Mesodermal cell (in vitro differentiated cells): ENCODE measurements at regions not wholly inside any gene's neighbourhood (a gene's known extent, or its start where the extent isn't known, plus 50 kb on each side); places are given as distances from the start of the nearest gene placed in this dataset.

ENCODE experiments used
- H3K27ac ChIP-seq: 2 replicates; pipeline ENCODE4 v1.7.0; 2013; ENCODE audit warnings: mild to moderate bottlenecking, low read depth, low read length, moderate library complexity; ENCODE audit not compliant: severe bottlenecking
- H3K36me3 ChIP-seq: 2 replicates; pipeline ENCODE4 v1.7.1; 2013; ENCODE audit warnings: mild to moderate bottlenecking, low read length, moderate library complexity; ENCODE audit not compliant: control insufficient read depth, insufficient read depth
- H3K4me1 ChIP-seq: one replicate; pipeline ENCODE4 v1.7.1; 2013; ENCODE audit warnings: mild to moderate bottlenecking, low read length; ENCODE audit not compliant: insufficient read depth, control insufficient read depth, poor library complexity, severe bottlenecking
- H3K4me3 ChIP-seq: 2 replicates; pipeline ENCODE4 v1.7.0; 2013; ENCODE audit warnings: low read length, control low read depth, mild to moderate bottlenecking; ENCODE audit not compliant: insufficient read depth, poor library complexity, severe bottlenecking; ENCODE audit errors: extremely low read depth
- H3K9me3 ChIP-seq: 2 replicates; pipeline ENCODE4 v1.7.1; 2013; ENCODE audit warnings: mild to moderate bottlenecking, low read length, moderate library complexity; ENCODE audit not compliant: control insufficient read depth
- WGBS, 2 experiments: methylation state at CpG; one replicate each; pipeline ENCODE4 v1.1.5; 2013; ENCODE audit warnings: missing lambda C conversion rate in 2 of 2; ENCODE audit not compliant: insufficient coverage in 2 of 2; 5-methylcytosine and 5-hydroxymethylcytosine counted together

GRCh38 chr16:86455116-86455515 is 55.2 kb upstream of the FOXF1 start:
- 97 to 100% methylated on average over 5 to 10 of the region's 10 CpGs for WGBS, 2 experiments
- no peak overlapping the region for H3K27ac ChIP-seq
- H3K4me1 ChIP-seq = peaks cover 4% of the 10 kb centered on the region
- H3K4me3 ChIP-seq = no peak overlapping the region
- no peaks in the 10 kb centered on the region for H3K36me3 ChIP-seq
- H3K9me3 ChIP-seq = no peaks in the 10 kb centered on the region

DNA sequence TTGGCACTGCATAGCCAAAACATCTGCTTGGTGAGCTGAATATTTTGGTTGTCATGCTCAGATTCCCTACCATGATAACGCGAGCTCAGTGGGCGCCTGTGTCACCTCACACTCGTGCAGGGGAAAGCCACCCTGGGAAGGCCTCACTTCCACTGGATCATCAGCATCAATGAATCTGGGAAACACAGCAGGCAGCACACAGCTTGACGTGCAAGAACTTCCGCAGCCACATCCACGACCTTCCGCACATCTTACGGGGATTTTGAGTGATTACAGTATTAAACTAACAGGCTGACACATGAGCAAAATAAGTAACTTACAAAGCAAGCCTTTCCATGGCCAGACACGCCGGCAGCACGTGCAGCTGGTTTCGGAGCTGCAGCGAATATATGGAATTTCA is 54.7 kb upstream of the FOXF1 start:
- no peaks in the 10 kb centered on the region for H3K36me3 ChIP-seq
- H3K4me3 ChIP-seq = no peak overlapping the region
- H3K4me1 ChIP-seq = peaks cover 4% of the 10 kb centered on the region
- H3K9me3 ChIP-seq = no peaks in the 10 kb centered on the region
- no peak overlapping the region for H3K27ac ChIP-seq
- WGBS, 2 experiments = 94 to 95% methylated on average over 10 to 13 of the region's 14 CpGs

DNA sequence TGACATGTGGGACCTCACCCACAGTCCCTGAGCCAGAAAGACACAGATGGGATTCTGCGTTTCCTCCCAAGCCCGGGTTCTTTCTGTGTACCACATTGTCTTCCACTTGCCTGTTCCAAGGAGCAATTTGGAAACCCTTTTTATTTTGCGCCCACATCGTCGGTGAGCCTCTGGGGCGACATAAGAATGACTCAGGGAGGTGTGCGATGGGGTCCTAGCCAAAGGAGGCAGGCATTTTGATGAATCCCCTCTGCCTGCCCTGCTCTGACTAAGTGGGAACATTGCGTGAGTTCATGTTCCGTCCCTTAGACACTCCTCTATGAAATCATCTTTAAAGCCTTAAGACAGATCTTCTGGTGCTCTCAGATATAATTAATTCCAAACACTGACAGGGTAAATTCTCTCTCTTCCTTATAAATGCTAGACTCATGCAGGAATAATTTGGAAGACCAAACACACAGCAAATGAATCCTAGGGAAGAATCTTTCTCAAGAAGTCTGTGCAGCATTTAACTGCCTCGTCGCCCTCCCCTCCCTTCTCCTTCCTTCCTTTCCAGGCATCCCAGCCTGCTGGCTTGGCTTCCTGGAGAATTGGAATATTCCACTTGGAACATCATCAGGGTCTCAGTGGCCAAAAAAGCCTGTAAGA is 52.7 kb upstream of the FOXF1 start:
- no peaks in the 10 kb centered on the region for H3K9me3 ChIP-seq
- no peak overlapping the region for H3K27ac ChIP-seq
- no peak overlapping the region for H3K4me3 ChIP-seq
- WGBS, 2 experiments = 84 to 85% methylated on average over 11 of the region's 11 CpGs
- no peaks in the 10 kb centered on the region for H3K36me3 ChIP-seq
- peaks cover 4% of the 10 kb centered on the region for H3K4me1 ChIP-seq

DNA sequence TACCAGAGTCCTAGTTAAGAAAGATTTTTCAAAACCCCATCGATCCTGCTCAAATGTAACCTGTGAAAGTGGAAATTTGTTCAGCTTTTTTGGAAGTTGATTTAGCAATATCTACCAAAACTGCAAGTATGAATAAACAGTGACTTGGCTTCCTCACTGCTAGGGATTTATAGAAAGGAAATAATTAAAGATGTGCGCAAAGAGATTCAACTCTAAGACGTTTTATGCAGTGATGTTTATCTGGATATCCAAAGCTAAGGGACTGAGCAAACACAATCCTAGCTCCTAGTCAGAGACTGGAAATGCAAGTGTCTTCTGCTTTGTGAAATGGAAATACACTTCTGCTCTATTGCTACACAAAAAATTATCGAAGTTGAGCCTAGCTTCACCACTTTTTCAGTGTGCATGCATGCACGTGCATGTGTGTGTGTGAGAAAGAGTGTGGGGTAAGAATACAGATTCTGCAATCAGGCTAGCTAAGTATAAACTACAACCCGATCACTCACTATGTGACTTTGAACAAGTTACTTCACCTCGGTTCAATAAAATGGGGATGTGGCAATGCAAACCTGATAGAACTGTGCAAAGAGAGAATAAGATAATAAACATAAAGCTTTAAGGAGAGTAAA is 52.1 kb upstream of the FOXF1 start:
- no peak overlapping the region for H3K4me3 ChIP-seq
- H3K4me1 ChIP-seq = peaks cover 4% of the 10 kb centered on the region

DNA sequence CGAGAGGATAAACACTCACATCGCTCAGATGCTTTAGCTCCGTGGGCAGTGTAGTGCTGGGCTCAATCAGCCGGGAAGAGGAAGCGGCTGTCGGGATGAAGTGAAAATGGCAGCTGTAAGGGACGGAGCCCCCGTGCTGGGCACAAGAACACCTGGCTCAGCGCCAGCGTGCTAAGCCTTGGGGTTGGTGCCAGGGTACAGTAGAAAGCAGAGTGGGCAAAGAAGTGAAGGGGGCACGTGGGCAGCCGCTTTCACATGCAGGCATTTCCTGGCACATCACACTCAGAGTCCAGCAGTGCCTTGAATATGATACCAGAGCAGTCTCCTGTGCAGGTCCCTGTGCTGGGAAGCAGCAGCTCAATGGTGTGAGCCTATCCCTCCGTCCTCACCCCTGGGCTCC is 51.1 kb upstream of the FOXF1 start:
- Histone ChIP-seq H3K4me3 (no peak overlapping the region), H3K27ac (no peak overlapping the region), H3K9me3 (no peaks in the 10 kb centered on the region), H3K4me1 (peaks cover 4% of the 10 kb centered on the region), H3K36me3 (no peaks in the 10 kb centered on the region)
- WGBS, 2 experiments = 90 to 95% methylated on average over 12 to 13 of the region's 13 CpGs

More for the DNA sequence above, 52.1 kb upstream of the FOXF1 start:
- 70 to 89% methylated on average over 2 to 3 of the region's 7 CpGs for WGBS, 2 experiments
- Histone ChIP-seq H3K36me3 (no peaks in the 10 kb centered on the region), H3K27ac (no peak overlapping the region), H3K9me3 (no peaks in the 10 kb centered on the region)
